ENCODE measurements at regions not wholly inside any gene's neighbourhood (a gene's known extent, or its start where the extent isn't known, plus 50 kb on each side); places are given as distances from the start of the nearest gene placed in this dataset.
A peak's percentile ranks its signal among the peaks of the same experiment; 100 is the strongest.

GRCh38 chr9:738209-738915 lies 103.1 kb upstream of the DMRT1 start (continued):
- no peak for TF ChIP-seq RFX5 (IDR thresholded peaks at IDR 0.05; ENCODE audit: low read depth, low read length)
- peak; percentile 83 for TF ChIP-seq FOS (IDR thresholded peaks at IDR 0.05; ENCODE audit: low read depth, low read length)

DNA sequence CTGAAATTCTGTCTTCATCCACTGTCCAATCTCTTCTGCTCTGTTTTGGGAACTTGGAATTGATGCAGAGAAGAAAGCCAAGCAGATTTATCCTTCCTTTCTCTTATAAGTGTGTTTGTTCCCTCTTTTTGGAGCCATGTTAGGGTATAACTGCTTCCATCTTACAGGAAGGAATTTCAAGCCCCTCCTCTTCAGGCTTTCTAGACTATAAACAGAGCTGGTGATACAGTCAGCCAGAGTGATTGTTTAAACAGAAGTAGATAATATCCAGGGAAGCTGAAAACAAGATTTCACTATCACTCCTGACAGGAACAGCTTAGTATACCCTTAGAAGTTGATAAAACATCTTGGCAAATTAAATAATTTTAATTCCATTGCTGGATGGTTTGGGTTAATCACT lies 102.1 kb upstream of the DMRT1 start:
- peaks cover 8% of the 10 kb centered on the region; the same call in 1 of the 2 replicates for H4K20me1 ChIP-seq (ENCODE audit: insufficient read depth, low read length)
- intact Hi-C loops (cut with micrococcal nuclease) (loop anchor here (2.0 to 5.0 kb wide), 3 partner anchors 13 to 1368 kb away; no protein-coding TSS in a partner anchor), dilution Hi-C loops (cut with HindIII; ENCODE audit: low sequenced_read_pairs, unreplicated experiment) (no loop called here), in situ Hi-C loops (cut with MboI; ENCODE audit: low sequenced_read_pairs) (no loop called here)
- BruUV-seq (replicated peaks) = no TSS peak
- peaks cover 17% of the 10 kb centered on the region for H3K4me1 ChIP-seq (ENCODE audit: control insufficient read depth, insufficient read depth, low read length)
- no peak overlapping the region; the same call in 1 of the 2 replicates for H3K56ac ChIP-seq (ENCODE audit: extremely low read depth, insufficient read depth, low read length)
- H2AFZ ChIP-seq (replicated peaks; ENCODE audit: low read length, poor library complexity) = no peak overlapping the region
- peak; percentile 9; the same call in 1 of the 2 replicates for ATAC-seq (ENCODE audit: low read depth)
- H2AK5ac ChIP-seq (ENCODE audit: low read depth, low read length) = 0 out of 2 replicates have a peak overlapping the region, but pooled peaks have one; percentile 25
- DNase-seq = peak; percentile 51
- peak overlapping the region; percentile 23; the same call in 1 of the 2 replicates for H3K14ac ChIP-seq (replicated peaks; ENCODE audit: low read depth, low read length)
- H2BK120ac ChIP-seq (ENCODE audit: low read depth, low read length) = peak overlapping the region; percentile 56
- peak overlapping the region; percentile 27 for H3K18ac ChIP-seq (ENCODE audit: low read depth, low read length)
- no peak overlapping the region for H3K4me3 ChIP-seq (ENCODE audit: insufficient read depth, low read depth, low read length)
- H3K36me3 ChIP-seq (ENCODE audit: control insufficient read depth, insufficient read depth, low read length) = peaks cover 44% of the 10 kb centered on the region
- no peaks in the 10 kb centered on the region for H3K27me3 ChIP-seq (ENCODE audit: control insufficient read depth, insufficient read depth, low read length)
- H3K23ac ChIP-seq (ENCODE audit: low read depth, low read length) = peak overlapping the region; percentile 20; the same call in 1 of the 2 replicates
- ChIA-PET CTCF (no interaction called here), POLR2A (ENCODE audit: unreplicated experiment) (interaction anchor here (0.6 kb wide), 1 partner anchor 13 kb away, joined by 5 read pairs; no protein-coding TSS in a partner anchor)
- H3K27ac ChIP-seq (ENCODE audit: insufficient read depth, low read length) = peak overlapping the region; percentile 79; the same call in 1 of the 2 replicates
- peaks cover 30% of the 10 kb centered on the region; the same call in 1 of the 2 replicates for H3K9me1 ChIP-seq (ENCODE audit: insufficient read depth, low read length)
- H2BK20ac ChIP-seq (ENCODE audit: low read depth, low read length) = peak overlapping the region; percentile 60; the same call in 1 of the 2 replicates
- H4K91ac ChIP-seq (ENCODE audit: insufficient read depth, low read depth, low read length) = peak overlapping the region; percentile 50; the same call in 1 of the 2 replicates
- peak overlapping the region; percentile 28; the same call in 1 of the 2 replicates for H3K4me2 ChIP-seq (ENCODE audit: low read depth, low read length)
- H3K79me1 ChIP-seq (ENCODE audit: low read depth in 1 of 2, low read length in 2 of 2) = peaks cover 13 to 44% of the 10 kb centered on the region in 2 experiments
- peak overlapping the region; percentile 71 for H4K5ac ChIP-seq (ENCODE audit: low read depth, low read length)
- H3K4ac ChIP-seq (ENCODE audit: low read depth, low read length) = peak overlapping the region; percentile 90; the same call in 1 of the 2 replicates
- H4K8ac ChIP-seq (ENCODE audit: low read depth in 2 of 2, low read length in 2 of 2) = peak overlapping the region; percentile 4 to 63; a peak in 3 of 4 replicates
- H2BK5ac ChIP-seq (ENCODE audit: low read depth, low read length, poor library complexity, severe bottlenecking) = peak overlapping the region; percentile 97
- H3K9me3 ChIP-seq (ENCODE audit: control insufficient read depth, insufficient read depth, low read length) = no peaks in the 10 kb centered on the region
- H2AK9ac ChIP-seq (replicated peaks; ENCODE audit: low read depth, low read length, poor library complexity) = no peak overlapping the region
- H3K9ac ChIP-seq (ENCODE audit: low read depth, low read length) = no peak overlapping the region
- H2BK15ac ChIP-seq (ENCODE audit: low read depth, low read length) = peak overlapping the region; percentile 23; the same call in 2 of the 3 replicates
- no peak for TF ChIP-seq MAFK (IDR thresholded peaks at IDR 0.05; ENCODE audit: low read depth, low read length)
- no peak for TF ChIP-seq CEBPB (IDR thresholded peaks at IDR 0.05; ENCODE audit: low read depth, low read length)
- TF ChIP-seq MAZ (IDR thresholded peaks at IDR 0.05; ENCODE audit: borderline replicate concordance, low read depth, low read length) = no peak
- no peak for TF ChIP-seq MXI1 (IDR thresholded peaks at IDR 0.05; ENCODE audit: borderline replicate concordance, low read depth, low read length)
- TF ChIP-seq, protein P1, sequence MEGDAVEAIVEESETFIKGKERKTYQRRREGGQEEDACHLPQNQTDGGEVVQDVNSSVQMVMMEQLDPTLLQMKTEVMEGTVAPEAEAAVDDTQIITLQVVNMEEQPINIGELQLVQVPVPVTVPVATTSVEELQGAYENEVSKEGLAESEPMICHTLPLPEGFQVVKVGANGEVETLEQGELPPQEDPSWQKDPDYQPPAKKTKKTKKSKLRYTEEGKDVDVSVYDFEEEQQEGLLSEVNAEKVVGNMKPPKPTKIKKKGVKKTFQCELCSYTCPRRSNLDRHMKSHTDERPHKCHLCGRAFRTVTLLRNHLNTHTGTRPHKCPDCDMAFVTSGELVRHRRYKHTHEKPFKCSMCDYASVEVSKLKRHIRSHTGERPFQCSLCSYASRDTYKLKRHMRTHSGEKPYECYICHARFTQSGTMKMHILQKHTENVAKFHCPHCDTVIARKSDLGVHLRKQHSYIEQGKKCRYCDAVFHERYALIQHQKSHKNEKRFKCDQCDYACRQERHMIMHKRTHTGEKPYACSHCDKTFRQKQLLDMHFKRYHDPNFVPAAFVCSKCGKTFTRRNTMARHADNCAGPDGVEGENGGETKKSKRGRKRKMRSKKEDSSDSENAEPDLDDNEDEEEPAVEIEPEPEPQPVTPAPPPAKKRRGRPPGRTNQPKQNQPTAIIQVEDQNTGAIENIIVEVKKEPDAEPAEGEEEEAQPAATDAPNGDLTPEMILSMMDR (conservative IDR thresholded peaks at IDR 0.05; ENCODE audit: low read depth, low read length) = no peak
- TF ChIP-seq SMC3 (IDR thresholded peaks at IDR 0.05; ENCODE audit: low read depth, low read length) = no peak
- no peak for TF ChIP-seq RFX5 (IDR thresholded peaks at IDR 0.05; ENCODE audit: low read depth, low read length)
- no peak for TF ChIP-seq POLR2A (IDR thresholded peaks at IDR 0.05; ENCODE audit: low read depth, low read length)
- TF ChIP-seq CHD1 (IDR thresholded peaks at IDR 0.05; ENCODE audit: low read depth, low read length) = no peak
- TF ChIP-seq BHLHE40 (IDR thresholded peaks at IDR 0.05; ENCODE audit: low read depth, low read length) = no peak
- TF ChIP-seq, protein P2, sequence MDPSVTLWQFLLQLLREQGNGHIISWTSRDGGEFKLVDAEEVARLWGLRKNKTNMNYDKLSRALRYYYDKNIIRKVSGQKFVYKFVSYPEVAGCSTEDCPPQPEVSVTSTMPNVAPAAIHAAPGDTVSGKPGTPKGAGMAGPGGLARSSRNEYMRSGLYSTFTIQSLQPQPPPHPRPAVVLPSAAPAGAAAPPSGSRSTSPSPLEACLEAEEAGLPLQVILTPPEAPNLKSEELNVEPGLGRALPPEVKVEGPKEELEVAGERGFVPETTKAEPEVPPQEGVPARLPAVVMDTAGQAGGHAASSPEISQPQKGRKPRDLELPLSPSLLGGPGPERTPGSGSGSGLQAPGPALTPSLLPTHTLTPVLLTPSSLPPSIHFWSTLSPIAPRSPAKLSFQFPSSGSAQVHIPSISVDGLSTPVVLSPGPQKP (IDR thresholded peaks at IDR 0.05; ENCODE audit: borderline replicate concordance, low read depth, low read length) = no peak
- no peak for TF ChIP-seq RCOR1 (IDR thresholded peaks at IDR 0.05; ENCODE audit: insufficient replicate concordance, low read length)
- TF ChIP-seq FOS (IDR thresholded peaks at IDR 0.05; ENCODE audit: low read depth, low read length) = no peak

All from IMR-90 (cell line).